Suppressor macrophage (primary cell): ENCODE measurements at regions not wholly inside any gene's neighbourhood (a gene's known extent, or its start where the extent isn't known, plus 50 kb on each side); places are given as distances from the start of the nearest gene placed in this dataset.

ENCODE experiments used
- DNase-seq, 4 experiments: peaks; one replicate each; pipeline ENCODE4 v3.0.0-alpha.2; 2020 to 2022

DNA sequence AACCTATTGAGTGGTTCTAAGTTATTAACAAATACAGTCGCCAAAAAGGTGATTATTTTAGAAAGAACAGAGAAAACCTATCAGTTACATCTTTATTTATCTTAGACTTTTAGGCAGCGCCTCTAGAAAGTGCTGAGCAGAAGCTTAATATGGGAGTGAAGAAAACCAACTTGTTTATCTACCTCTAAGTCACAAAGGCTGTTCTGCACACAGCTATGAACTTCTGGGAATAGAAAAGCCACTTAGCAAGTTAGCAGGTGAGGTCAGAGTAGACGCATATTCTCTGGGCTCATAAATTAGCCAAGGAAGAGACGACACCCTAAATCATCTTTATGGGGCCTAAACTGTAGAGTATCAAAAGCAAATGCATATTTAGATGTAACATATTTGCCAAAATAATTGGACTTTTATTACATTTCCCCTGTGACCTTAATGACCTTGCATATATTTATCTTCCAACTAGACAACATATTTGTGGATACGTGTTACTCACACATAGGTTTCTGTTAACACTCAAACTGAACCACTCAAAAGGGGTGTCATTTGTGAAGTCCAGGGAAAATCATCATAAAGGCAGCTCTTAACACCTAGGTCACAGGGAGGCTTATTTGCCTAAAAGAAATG is 267.1 kb downstream of the ADGB start:
- no peak for DNase-seq

- no peak for DNase-seq
Measured at GRCh38 chr6:146866731-146867414, 268.1 kb downstream of the ADGB start.

DNA sequence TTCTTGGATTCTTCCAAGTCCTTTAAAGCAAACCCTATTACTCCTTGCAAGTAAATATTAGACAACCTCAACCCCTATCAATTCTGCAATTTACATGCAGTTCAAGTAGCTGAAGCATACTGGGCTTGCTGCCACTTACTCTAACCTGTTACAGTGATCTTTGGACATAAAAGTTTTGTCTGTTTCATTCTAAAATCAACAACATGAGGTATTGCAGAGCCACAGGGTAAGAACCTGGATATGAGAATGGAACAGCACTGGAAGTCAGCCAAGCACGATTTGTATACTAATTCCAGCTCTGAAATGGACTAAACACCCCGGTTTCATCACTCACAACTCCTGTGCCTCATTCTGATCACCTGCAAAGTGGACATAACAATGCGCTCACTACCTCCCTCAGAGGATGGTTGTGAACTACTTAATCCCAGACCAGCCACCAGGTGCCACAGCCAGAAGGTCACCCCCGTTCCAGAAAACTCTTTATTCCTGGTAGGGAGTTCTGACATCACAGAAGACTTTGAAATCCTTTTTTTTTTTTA is 270.0 kb downstream of the ADGB start:
- no peak for DNase-seq

GRCh38 chr6:146870760-146871159 is 272.0 kb downstream of the ADGB start:
- peak in 2 of 4 experiments; percentile 18 to 21 for DNase-seq

- DNase-seq = no peak
Measured at GRCh38 chr6:146871611-146872425, 273.0 kb downstream of the ADGB start.

DNA sequence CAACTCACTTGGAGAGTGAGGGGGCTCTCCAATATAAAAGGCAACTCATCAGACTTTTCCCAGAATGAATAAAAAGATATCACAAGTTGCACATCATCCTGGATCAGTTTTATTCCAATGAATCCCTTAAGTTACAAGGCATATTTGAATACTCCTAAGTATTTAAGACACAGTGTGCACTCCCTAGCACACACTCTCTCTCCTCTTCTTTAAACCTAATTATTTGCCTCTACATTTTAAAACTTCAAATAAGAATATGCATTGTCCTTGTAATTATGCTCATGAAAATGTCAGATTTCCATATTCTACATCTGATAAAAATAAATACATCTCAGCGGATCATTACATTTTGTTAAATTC is 273.6 kb downstream of the ADGB start:
- DNase-seq = no peak

- DNase-seq = no peak
Measured at GRCh38 chr6:146874278-146875018, 275.7 kb downstream of the ADGB start.

DNA sequence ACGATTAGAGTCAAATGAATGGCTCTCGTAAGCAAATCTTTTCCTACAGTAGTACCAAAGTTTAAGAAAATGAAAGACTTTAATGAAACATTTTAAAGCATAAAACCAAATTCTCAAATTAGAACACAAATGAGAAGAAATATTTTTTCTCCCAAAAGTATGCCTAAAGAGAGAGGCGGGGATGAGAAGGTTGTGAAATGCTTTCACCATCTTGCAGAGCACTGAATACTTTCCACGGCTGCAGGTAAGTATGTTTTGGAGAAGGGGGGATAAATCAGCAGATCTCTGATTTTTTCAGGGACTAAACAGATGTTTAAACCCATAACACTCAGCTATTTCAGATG is 277.1 kb downstream of the ADGB start:
- DNase-seq = no peak

DNA sequence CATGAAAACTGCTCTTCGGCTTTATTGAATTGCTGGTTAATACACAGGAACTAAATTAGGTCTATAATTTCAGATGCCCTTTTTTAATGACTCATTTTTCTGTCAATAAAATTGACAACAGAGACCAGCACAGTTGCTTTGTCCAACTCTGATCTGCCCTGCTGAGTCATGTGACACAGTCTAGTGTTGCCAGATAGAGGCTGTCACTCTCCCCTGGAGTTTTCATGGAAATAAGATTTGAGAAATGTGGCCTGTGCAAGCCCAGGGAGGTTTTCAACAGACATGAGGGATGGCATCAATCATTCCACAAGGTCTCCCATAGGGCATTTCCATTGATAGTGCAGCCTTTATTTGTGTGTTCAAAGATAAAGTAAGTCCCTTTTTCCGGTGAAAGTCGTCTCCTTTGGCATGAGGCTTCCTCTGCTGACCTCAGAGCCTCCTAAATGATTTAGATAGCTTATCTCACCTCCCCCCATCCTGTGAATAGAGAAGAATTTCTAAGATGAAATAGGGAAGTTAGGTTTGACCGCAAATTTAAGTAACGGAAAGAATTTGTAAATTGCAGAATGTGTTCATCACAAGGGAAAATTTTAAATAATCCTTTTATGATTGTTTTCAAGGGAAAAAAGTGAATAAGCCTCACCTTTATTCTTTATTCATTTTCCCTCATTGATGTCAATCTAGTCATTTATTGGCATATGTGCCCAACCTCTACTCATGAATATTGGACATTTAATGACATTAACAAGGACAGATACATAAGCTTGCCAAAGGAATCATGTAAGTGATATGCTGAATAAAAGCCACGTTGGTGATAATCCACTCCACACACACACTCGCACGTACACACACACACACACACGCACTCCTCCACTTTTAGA is 277.7 kb downstream of the ADGB start:
- DNase-seq = peak; percentile 54 to 87 (median 72)

GRCh38 chr6:146878168-146878951 is 279.6 kb downstream of the ADGB start:
- DNase-seq = peak in 2 of 4 experiments; percentile 46 to 52

GRCh38 chr6:146878952-146879340 is 280.2 kb downstream of the ADGB start:
- peak in 3 of 4 experiments; percentile 25 to 73 (median 63) for DNase-seq

DNA sequence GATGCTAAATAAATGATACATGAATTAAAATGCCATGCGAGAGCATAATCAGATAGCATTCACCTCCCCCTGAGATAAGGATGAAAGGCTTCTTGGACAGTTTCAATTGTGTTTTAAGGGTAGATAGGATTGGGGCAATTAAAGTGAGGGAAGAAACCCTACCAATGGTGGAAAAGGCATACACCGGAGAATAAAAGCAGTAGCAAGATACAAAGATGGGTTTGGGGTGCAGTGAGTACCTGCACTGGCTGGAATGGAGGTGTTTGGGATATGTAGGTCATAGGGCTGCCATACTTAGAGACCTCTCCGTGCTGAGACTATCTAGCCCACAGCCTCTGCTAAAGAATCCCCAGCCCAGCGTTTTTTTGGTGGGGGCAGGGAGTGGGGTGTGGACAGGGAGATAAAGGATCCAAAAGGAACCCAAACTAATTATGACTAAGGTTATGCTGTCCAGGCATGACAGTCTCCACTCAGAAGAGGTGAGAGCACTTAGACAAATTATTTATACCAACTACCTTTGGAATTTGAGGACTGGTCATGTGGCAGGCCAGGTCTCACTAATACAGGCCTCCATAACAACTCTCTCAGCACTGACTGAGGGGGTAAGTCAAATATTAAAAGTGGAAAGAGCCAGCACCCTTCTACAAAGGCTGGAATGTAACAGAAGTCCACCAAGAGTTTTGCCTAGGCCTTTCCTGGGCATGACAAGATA is 280.8 kb downstream of the ADGB start:
- DNase-seq = no peak

DNA sequence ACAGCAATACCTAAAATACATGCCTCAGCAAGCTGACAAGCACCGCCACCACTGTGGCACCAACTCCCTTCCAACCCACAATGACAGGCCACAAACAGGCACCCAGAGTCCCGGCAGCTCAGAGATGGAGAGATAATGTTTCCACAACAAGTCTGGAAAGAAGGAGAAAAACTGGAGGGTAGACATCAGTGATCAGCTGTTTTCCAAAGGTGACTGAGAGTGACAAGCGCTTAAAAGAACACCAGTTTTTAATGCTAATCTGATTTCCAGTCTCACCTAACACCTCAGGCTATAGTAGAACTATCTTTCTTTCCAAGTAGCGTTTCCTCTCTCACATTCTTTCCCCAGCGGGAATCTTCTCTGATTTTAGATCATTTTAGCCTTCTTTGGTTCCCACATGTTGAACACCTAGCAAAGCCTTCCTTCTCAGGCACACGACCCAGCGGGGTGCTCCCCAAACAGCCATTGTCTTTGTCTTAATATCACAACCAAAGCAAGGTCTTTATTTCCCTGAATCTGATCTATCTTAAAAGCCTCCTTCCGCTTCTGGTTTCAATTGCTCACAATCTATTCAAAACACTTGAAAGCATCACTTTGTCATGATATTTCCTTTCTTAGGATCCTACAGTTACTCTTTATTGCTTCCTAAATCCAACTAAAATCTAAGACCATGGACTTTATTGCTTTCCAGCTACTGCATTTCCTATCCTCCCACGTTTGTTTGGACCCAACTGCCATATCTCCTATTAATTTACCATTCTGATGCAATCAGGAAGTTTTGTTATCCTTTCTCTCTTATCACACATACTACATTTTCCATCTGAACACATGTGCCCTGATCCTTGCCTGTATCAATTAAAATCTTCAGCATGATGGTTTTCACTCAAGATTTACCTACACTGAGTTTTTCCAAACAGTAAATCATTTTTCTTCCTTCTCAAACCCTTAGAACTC is 282.7 kb downstream of the ADGB start:
- no peak for DNase-seq

DNA sequence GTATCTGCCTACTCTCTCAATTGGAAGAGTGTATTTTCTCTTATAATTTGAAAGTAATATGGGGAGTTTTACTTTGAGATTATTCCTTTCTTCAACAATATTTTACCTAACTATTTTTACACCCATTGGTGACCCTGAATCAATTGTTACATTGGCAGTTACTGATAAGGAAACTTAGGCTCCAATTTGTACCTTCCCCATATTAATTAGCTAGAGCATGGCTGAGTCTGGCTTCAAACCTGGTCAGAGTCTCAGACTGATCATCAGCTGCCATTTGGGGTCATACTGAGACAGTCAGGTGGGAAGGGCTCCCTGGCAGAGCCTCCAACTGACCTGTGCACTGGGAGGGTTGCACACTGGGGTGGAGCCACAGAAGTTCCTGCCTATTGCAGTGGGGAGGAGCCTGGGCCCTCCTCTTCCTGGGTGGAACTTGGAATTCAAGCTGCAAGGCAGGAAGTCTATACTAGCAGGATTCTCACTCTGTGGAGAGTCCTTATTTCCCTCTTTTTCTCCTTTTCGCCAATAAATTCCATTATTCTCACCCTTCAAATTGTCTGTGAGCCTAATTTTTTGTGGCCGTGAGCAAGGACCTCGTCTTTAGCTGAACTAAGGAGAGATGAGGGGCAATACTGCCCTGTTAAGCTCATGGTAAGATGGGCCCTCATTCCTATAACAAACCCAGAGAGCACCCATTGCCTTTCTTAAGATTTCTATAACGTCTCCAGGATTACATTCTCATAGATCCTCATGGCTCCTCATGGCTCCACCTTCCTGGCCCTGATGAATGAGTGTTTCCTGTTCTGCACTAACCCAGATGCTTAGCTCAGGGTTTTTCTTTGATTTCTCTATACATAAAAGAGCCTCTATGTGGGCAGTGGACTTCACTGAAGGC is 285.1 kb downstream of the ADGB start:
- no peak for DNase-seq

- DNase-seq = no peak
Measured at GRCh38 chr6:146884728-146885127, 286.0 kb downstream of the ADGB start.

- DNase-seq = no peak
Measured at GRCh38 chr6:146885708-146886457, 287.1 kb downstream of the ADGB start.
